Liver (tissue), 8 donors: ENCODE measurements at regions not wholly inside any gene's neighbourhood (a gene's known extent, or its start where the extent isn't known, plus 50 kb on each side); places are given as distances from the start of the nearest gene placed in this dataset.

Experiments used
- DNase-seq: peaks from one replicate; pipeline ENCODE4 v3.0.0-alpha.2; 2017; ENCODE audit warnings: low spot score
- H3K27ac ChIP-seq, 2 donors: one replicate each; pipeline ENCODE4 v1.7.0; 2013; ENCODE audit warnings: inconsistent platforms in 2 of 2, low read length in 2 of 2, control low read depth in 1 of 2, low read depth in 1 of 2, mild to moderate bottlenecking in 1 of 2
- H3K27me3 ChIP-seq, 4 donors: one replicate each; pipeline versions ENCODE4 v1.6.1 to v1.7.0; 2013; ENCODE audit warnings: low read length in 3 of 4, inconsistent platforms in 1 of 4, mild to moderate bottlenecking in 1 of 4, moderate library complexity in 1 of 4; ENCODE audit not compliant: control insufficient read depth in 4 of 4, insufficient read depth in 4 of 4
- H3K36me3 ChIP-seq, 4 donors: one replicate each; pipeline versions ENCODE4 v1.6.1 to v1.7.0; 2013; ENCODE audit warnings: low read length in 3 of 4, mild to moderate bottlenecking in 3 of 4, low read depth in 1 of 4, moderate library complexity in 1 of 4; ENCODE audit not compliant: control insufficient read depth in 4 of 4, insufficient read depth in 3 of 4
- H3K4me1 ChIP-seq, 4 donors: one replicate each; pipeline versions ENCODE4 v1.6.1 to v1.7.0; 2013; ENCODE audit warnings: low read length in 3 of 4, mild to moderate bottlenecking in 3 of 4, moderate library complexity in 1 of 4; ENCODE audit not compliant: control insufficient read depth in 4 of 4, insufficient read depth in 4 of 4
- H3K4me3 ChIP-seq, 3 donors: one replicate each; pipeline versions ENCODE4 v1.6.1 to v1.7.0; 2013; ENCODE audit warnings: low read length in 3 of 3, control low read depth in 1 of 3, low read depth in 1 of 3, mild to moderate bottlenecking in 1 of 3
- H3K9ac ChIP-seq, 2 donors: one replicate each; pipeline ENCODE4 v1.7.0; 2013; ENCODE audit warnings: low read length in 2 of 2, mild to moderate bottlenecking in 2 of 2, moderate library complexity in 2 of 2, control low read depth in 1 of 2, low read depth in 1 of 2
- H3K9me3 ChIP-seq, 4 donors: one replicate each; pipeline versions ENCODE4 v1.6.1 to v1.7.0; 2013; ENCODE audit warnings: low read length in 3 of 4; ENCODE audit not compliant: control insufficient read depth in 4 of 4
- CTCF ChIP-seq: fragments of 150-350 bp; IDR thresholded peaks from 2 replicates; pipeline ENCODE4 v1.5.1; 2017; ENCODE audit warnings: improper control_type of control experiment, low read depth, low read length; ENCODE audit not compliant: missing input control
- EGR1 ChIP-seq, 2 donors: IDR thresholded peaks; 2 replicates each; pipeline ENCODE4 v1.6.1; 2016 to 2018; ENCODE audit warnings: antibody characterized with exemption in 2 of 2, low read depth in 2 of 2
- FOXA2 ChIP-seq: IDR thresholded peaks from 2 replicates; pipeline ENCODE4 v1.6.1; 2016; ENCODE audit warnings: antibody characterized with exemption
- GABPA ChIP-seq, 2 donors: IDR thresholded peaks in 1 of 2; conservative IDR thresholded peaks in 1 of 2; 2 replicates each; pipeline ENCODE4 v1.6.1; 2016; ENCODE audit warnings: antibody characterized with exemption in 2 of 2, mild to moderate bottlenecking in 1 of 2, moderate library complexity in 1 of 2
- HNF4A ChIP-seq, 2 donors: conservative IDR thresholded peaks; 2 replicates each; pipeline ENCODE4 v1.6.1; 2016; ENCODE audit warnings: antibody characterized with exemption in 2 of 2, mild to moderate bottlenecking in 2 of 2
- JUND ChIP-seq, 2 donors: IDR thresholded peaks; 2 replicates each; pipeline ENCODE4 v1.6.1; 2016; ENCODE audit warnings: antibody characterized with exemption in 2 of 2
- MAX ChIP-seq: IDR thresholded peaks from 2 replicates; pipeline ENCODE4 v1.6.1; 2016; ENCODE audit warnings: antibody characterized with exemption
- NR2F2 ChIP-seq: IDR thresholded peaks from 2 replicates; pipeline ENCODE4 v1.6.1; 2016; ENCODE audit warnings: antibody characterized with exemption
- RAD21 ChIP-seq, 2 donors: IDR thresholded peaks; 2 replicates each; pipeline ENCODE4 v1.6.1; 2016; ENCODE audit warnings: antibody characterized with exemption in 2 of 2, mild to moderate bottlenecking in 2 of 2
- REST ChIP-seq: IDR thresholded peaks from 2 replicates; pipeline ENCODE4 v1.6.1; 2016; ENCODE audit warnings: antibody characterized with exemption, mild to moderate bottlenecking
- RXRA ChIP-seq, 2 donors: IDR thresholded peaks; 2 replicates each; pipeline ENCODE4 v1.6.1; 2017 to 2018; ENCODE audit warnings: antibody characterized with exemption in 2 of 2, mild to moderate bottlenecking in 1 of 2
- SP1 ChIP-seq: IDR thresholded peaks from 2 replicates; pipeline ENCODE4 v1.6.1; 2018; ENCODE audit warnings: antibody characterized with exemption, mild to moderate bottlenecking
- TAF1 ChIP-seq: conservative IDR thresholded peaks from 2 replicates; pipeline ENCODE4 v1.6.1; 2016; ENCODE audit warnings: antibody characterized with exemption, mild to moderate bottlenecking
- YY1 ChIP-seq: IDR thresholded peaks from 2 replicates; pipeline ENCODE4 v1.6.1; 2016; ENCODE audit warnings: antibody characterized with exemption, mild to moderate bottlenecking
- ZBTB33 ChIP-seq: IDR thresholded peaks from 2 replicates; pipeline ENCODE4 v1.6.1; 2016; ENCODE audit warnings: antibody characterized with exemption
- WGBS: extraction: QIAGEN DNeasy Blood & Tissue Kit; methylation state at CpG from one replicate; pipeline ENCODE4 v1.1.7; 2013; 5-methylcytosine and 5-hydroxymethylcytosine counted together
- donor health status: healthy.
- donor health status: healthy.
- donor health status: healthy.
- donor health status: healthy.
- donor health status: healthy.

GRCh38 chr2:224223851-224224555, 177.9 kb downstream of the FAM124B start:
- no peak for DNase-seq
- WGBS = 78% methylated on average over 2 of the region's 2 CpGs
- Histone ChIP-seq H3K4me1 (no peaks in the 10 kb centered on the region), H3K9me3 (no peaks in the 10 kb centered on the region), H3K36me3 (no peaks in the 10 kb centered on the region), H3K27me3 (peaks cover 0 to 5% (median 0%) of the 10 kb centered on the region in 4 donors), H3K27ac (no peak overlapping the region), H3K4me3 (no peak overlapping the region), H3K9ac (no peak overlapping the region)
- no peak for TF ChIP-seq SP1
- no peak for TF ChIP-seq TAF1
- TF ChIP-seq NR2F2 = no peak
- TF ChIP-seq JUND (IDR thresholded peaks at IDR 0.05) = no peak
- no peak for TF ChIP-seq CTCF
- no peak for TF ChIP-seq RAD21 (IDR thresholded peaks at IDR 0.05)
- TF ChIP-seq YY1 = no peak
- TF ChIP-seq RXRA (IDR thresholded peaks at IDR 0.05) = no peak
- no peak for TF ChIP-seq ZBTB33
- no peak for TF ChIP-seq EGR1 (IDR thresholded peaks at IDR 0.05; ENCODE audit: low read depth in 2 of 2)
- no peak for TF ChIP-seq HNF4A (conservative IDR thresholded peaks at IDR 0.05)
- TF ChIP-seq MAX = no peak

GRCh38 chr2:224222974-224223373, 178.9 kb downstream of the FAM124B start:
- WGBS = 0% methylated on average over 1 of the region's 1 CpG
- no peak overlapping the region for H3K4me3 ChIP-seq

More at GRCh38 chr2:224222974-224223373, 178.9 kb downstream of the FAM124B start:
- no peak overlapping the region for H3K9ac ChIP-seq
- TF ChIP-seq REST (no peak), MAX (no peak), FOXA2 (no peak), ZBTB33 (no peak), YY1 (no peak), NR2F2 (no peak), CTCF (no peak), GABPA (IDR thresholded peaks at IDR 0.05 in 1 of 2, conservative IDR thresholded peaks at IDR 0.05 in 1 of 2) (no peak)
- H3K4me1 ChIP-seq = no peaks in the 10 kb centered on the region
- no peak overlapping the region for H3K27ac ChIP-seq
- H3K36me3 ChIP-seq = no peaks in the 10 kb centered on the region
- peaks cover 0 to 5% (median 0%) of the 10 kb centered on the region in 4 donors for H3K27me3 ChIP-seq
- DNase-seq = no peak
- no peaks in the 10 kb centered on the region for H3K9me3 ChIP-seq
